ENCODE measurements at regions not wholly inside any gene's neighbourhood (a gene's known extent, or its start where the extent isn't known, plus 50 kb on each side); places are given as distances from the start of the nearest gene placed in this dataset.

DNA sequence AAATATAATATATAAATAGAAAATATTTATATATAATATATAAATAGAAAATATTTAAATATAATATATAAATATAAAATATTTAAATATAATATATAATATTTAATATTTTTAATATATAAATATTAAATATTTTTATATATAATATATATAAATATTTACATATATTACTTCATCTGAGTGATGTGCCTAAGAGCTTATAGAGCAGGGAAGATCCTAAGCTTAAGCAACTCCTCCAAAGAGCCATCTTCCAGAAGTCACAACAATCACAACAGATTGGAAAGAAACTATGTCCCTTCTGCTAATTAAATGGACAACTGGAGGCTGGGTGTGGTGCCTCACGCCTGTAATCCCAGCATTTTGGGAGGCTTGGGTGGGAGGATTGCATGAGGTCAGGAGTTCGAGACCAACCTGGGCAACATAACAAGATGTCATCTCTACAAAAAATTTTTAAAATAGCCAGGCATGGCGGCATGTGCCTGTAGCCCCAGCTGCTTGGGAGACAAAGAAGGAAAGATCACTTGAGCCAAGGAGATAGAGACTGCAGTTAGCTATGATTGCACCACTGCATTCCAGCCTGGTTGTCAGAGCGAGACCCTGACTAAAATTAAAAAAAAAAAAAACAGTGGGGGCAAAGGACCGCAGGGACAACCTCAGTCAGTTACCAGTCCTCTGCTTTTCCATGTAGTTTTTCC lies 198.7 kb downstream of the SKIDA1 start:
- DNase-seq (ENCODE audit: low spot score): no peak

DNA sequence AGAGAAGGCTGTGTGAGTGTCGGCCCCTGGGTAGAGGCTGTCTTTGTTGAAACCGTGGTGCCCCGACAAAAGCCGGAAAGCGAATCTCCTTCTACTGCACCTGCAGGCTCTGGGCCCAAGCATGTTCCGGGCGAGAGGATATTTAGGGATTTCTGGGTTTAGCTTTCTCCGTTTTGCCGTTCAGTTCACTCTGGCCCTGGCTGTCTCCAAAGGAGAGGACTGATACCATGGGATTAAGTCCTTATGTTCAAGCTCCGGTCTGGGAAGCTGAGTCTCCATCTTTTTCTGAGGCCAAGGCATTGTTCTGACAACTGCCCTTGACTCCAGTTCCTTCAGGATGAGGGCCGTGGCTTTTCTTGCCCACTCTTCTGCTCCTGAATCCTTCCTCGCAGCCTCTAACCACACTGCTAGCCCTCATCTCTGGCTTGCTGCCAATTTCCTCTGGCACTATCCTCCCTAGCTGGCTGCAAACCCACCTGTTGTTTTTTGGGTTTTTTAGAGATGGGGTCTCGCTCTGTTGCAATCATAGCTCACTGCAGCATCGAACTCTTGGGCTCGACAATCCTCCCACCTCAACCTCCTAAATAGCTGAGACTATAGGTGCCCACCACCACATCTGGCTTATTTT lies 206.8 kb downstream of the SKIDA1 start:
- DNase-seq (ENCODE audit: low spot score): no peak

DNA sequence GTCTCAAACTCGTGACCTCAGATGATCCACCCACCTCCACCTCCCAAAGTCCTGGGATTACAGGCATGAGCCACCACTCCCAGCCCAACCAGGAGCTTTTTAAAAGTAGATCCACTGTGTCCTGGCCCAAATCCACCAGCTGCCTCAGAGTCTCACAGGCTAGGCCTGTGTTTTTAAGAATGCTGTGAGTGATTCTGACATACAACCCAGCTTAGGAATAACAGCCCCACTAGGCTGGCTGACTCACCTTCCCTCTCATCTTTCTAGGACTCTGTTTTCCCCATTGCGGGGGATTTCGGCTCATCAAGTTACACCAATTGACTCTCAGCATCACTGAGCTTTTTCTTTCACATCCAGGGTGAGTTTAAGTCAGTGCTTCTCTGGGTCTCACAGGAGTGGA lies 207.6 kb downstream of the SKIDA1 start:
- DNase-seq (ENCODE audit: low spot score): no peak

DNA sequence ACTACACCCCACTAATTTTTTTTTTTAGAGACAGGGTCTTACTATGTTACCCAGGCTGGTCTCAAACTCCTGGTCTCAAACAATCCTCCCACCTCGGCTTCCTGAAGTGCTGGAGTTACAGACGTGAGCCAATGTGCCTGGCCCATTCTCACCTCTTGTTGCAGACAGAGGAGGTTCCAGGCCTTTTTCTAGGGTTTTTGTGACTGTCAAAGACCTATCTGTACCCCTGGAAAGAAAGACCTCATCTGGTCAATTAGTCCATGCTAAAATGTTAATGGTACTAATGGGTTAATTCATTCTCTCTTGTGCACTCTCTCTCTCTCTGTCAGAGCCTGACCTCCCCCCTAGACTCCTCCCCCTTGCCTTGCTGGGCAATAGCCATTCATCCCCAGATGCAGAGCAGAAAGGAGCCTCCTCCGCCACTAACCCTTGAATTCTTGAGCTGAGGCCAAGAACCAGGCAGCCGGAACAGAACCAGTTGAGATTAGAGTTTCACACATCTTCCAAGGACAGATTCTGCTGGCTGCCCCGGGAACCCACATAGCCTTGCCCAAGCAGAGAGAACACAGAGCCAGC lies 209.7 kb downstream of the SKIDA1 start:
- DNase-seq (ENCODE audit: low spot score): no peak

DNA sequence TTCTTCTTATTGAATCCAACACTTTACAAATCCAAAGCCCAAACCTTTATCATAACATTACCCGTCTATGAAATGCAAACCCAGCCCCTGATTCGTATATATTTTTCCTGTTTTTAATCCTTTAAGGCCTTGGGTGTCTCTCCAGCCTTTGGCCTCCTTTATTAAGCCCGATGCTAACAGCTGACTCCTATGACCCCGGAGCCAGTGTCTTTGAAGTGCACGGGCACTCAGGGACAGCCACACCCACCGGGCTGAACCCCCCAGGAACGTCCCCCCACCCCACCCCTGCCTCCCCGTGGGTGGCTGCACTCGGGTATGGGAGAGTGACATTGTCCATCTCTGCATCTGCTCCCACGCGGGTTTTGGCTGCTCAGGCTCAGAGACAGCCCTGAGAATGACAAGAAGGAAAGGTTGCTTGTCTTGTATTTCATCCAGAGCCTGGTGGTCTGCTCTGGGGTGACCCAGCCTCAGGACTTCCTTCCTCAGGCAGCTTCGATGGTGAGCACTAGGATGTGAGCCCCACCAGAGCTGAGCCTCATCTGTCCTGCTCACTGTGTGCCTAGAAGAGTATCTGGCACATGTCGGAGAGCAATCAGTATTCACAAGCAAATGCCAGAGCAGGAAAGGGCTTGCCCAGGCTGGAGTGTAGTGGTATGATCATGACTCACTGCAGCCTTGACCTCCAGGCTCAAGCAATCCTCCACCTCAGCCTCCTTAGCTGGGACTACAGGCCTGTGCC lies 210.4 kb downstream of the SKIDA1 start:
- no peak for DNase-seq (ENCODE audit: low spot score)

DNA sequence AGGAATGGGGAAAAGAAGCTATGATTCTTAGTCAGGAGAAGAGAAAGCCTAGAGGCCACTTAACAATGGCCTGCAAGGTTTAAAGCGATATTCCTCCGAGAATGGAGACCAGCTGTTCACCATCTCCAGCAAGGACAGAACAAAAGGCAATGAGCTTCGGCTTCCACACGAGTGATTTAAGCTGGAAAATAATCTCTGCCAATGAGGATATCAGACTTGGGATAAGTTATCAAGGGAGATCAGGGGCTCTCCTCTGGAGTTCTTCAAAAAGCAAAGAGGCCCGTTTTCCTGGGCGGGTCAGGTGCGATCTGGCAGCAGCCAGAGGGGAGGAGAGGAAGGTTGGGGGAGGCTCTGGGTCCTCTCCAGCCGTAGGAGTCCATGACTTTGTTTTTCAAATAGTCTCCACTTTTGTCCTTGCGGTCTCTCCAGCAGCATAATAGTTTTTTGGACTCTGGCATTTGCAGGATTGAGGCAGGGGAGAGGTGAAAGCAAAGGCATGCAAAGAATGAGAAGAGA lies 211.3 kb downstream of the SKIDA1 start:
- DNase-seq (ENCODE audit: low spot score): no peak

DNA sequence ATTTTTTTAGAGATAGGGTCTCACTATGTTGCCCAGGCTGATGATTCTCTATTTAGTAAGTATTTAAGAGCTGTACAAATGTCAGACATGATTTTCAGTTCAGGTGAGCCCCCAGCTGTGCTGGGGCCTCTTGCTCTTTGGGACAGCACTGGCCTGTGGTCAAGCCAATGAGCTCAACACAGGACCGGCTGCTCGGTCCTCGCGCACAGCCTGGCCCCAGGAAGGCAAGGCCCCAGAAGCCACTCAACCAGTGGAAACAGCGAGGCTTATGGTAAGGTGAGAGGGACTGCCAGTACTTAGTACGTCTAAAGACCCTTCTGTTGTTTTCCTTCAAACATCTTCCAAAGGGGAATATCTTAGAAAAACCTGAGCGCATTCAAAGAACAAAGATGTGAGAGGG lies 211.8 kb downstream of the SKIDA1 start:
- DNase-seq (ENCODE audit: low spot score): no peak

DNA sequence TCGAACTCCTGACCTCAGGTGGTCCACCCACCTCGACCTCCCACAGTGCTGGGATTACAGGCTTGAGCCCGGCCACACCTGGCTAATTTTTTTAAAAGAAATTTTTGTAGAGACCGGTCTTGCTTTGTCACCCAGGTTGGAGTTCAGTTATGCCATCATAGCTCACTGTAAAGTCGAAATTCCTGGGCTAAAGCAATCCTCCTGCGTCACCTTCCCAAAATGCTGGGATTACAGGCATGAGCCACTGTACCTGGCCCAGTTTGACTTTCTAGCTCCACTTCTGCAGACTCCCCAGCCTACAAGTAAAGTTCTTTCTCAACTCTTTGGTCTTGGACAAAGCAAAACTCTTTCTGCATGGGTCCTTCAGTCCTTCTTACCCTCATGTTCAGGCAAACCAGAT lies 214.1 kb downstream of the SKIDA1 start:
- DNase-seq (ENCODE audit: low spot score): no peak

DNA sequence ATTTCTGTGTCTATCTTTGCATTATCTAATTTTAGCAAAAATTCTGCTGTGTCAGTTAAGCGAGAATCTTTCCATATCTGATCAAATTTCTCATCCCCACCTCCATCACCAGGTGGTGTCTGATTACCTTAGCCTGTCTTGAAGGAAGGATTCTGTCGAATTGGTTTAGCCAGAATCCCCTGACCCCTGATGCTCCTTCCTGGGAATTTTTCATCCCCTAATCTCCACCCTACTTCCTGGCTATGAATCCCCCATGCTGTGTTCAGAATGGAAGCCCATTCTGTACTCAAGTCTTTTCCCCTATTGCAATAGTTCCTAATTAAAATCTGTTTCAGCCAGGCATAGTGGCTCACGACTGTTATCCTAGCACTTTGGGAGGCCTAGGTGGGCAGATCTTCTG lies 216.1 kb downstream of the SKIDA1 start:
- DNase-seq (ENCODE audit: low spot score): no peak

DNA sequence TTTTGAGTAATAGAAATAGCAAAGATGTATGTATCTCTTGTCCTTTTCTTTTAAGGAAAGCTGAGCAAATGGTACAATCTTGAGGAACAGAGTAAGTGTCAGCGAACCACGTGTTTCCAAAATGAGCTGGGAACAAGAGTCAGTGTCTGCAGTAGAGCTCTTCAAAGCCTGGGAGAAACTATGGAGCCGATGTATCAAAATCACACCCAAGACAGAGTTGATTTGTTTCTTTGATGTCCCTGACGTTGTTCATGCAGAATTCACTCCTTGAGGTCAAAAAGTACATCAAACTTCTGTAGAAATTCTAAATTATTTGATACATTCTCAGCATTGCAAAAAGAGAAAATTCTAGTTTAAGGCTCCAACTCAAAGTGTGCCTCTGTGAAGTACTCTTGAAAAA lies 216.5 kb downstream of the SKIDA1 start:
- DNase-seq (ENCODE audit: low spot score): no peak

DNA sequence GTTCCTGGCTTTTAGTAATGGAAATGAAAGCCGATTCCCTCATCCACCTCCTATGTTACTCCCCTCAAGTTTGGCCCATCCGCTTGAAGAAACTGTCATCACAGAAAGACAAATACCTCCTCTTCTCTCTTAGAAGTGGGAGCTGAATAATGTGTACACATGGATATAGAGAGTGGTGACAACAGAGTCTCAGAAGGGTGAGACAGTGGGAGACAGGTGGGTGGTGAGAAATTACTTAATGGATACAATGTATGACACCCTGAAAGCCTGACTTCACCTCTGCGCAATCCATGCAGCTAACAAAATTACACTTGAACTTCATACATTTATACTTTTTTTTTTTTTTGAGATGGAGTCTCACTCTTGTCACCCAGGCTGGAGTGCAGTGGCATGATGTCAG lies 217.5 kb downstream of the SKIDA1 start:
- no peak for DNase-seq (ENCODE audit: low spot score)

DNA sequence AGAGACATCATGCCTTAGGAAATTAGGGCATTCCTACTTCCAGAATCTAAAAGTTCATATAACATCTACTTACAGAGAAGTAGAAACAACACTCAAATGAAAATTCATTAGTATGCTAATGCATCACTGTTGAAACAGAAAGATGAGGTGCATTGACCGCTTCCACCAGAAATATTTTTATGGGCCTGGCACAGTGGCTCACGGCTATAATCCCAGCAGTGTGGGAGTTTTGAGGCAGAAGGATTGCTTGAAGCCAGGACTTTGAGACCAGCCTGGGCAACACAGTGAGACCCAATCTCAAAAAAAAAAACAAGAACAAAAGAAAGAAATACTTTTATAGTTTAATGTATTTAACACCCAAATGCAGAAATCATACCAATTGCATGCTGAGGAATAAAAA lies 220.9 kb downstream of the SKIDA1 start:
- no peak for DNase-seq (ENCODE audit: low spot score)

DNA sequence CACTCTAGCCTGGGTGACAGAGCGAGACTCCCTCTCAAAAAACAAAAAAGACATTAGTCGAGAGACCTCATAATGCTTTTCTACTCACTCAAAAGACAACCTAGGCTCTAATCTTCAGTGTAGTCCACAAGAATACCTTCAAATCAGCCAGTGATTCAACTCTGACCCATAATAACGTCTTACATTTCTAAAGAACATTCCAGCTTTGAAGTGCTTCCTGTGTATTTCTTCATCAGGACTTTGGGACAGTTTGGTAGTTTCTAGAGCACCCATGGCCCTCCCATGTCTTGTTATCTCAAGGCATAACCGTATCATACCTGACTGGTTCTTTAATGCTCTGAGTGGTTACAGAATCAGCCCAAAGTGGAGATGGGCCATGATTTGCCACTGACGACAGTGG lies 221.3 kb downstream of the SKIDA1 start:
- DNase-seq (ENCODE audit: low spot score): no peak

DNA sequence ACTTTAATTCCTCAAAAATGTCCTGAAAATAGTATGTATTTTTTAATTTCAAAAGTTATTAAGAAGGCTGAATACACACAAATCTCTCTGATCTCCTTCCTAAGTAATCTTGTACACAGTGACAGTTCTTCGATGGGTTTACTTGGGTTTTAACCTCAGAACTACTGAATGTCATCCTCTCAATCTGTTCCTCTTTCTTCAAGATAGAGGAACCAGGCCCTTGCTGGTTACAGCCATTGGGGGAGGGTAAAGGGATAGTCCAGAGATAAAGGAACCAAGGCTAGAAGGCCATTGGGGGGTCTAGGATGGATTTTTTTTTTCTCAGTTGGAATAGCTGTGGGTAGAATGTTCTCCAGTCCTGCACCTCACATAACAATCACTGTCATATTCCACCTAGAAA lies 224.9 kb downstream of the SKIDA1 start:
- no peak for DNase-seq (ENCODE audit: low spot score)

DNA sequence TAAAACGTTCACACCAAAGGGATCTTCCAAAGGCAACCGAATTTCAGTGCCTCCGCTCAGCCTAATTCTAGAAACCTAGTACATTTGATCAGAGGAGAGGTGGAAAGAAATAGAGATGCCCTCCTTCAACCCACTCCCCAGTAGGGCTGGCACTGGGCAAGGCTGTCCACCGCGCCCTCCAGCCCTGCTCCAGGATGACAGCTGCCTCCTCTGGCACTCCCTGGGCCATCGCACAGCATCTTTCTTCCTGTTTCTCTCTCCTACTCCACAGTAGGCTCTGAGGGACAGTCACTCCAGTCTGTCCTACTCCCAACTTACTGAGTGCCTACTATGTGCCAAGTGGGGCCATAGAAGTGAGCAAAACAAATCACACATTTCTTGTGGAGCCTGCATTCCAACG lies 226.2 kb downstream of the SKIDA1 start:
- no peak for DNase-seq (ENCODE audit: low spot score)

DNA sequence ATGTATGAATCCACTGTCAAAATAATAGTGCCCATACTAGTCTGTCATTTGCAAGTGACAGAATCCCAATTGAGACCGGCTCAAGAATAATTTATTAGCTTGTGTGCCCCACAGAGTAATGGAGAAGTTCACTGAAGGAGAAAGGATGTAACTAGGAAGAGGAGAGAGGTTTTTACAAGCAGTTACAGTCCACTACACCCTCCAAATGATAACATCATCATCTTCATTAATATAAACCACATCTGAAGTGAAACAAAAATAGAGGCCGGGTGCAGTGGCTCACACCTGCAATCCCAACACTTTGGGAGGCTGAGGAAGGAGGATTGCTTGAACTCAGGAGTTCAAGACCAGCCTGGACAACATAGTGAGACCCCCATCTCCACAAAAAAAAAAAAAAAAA lies 226.8 kb downstream of the SKIDA1 start:
- DNase-seq (ENCODE audit: low spot score): no peak

DNA sequence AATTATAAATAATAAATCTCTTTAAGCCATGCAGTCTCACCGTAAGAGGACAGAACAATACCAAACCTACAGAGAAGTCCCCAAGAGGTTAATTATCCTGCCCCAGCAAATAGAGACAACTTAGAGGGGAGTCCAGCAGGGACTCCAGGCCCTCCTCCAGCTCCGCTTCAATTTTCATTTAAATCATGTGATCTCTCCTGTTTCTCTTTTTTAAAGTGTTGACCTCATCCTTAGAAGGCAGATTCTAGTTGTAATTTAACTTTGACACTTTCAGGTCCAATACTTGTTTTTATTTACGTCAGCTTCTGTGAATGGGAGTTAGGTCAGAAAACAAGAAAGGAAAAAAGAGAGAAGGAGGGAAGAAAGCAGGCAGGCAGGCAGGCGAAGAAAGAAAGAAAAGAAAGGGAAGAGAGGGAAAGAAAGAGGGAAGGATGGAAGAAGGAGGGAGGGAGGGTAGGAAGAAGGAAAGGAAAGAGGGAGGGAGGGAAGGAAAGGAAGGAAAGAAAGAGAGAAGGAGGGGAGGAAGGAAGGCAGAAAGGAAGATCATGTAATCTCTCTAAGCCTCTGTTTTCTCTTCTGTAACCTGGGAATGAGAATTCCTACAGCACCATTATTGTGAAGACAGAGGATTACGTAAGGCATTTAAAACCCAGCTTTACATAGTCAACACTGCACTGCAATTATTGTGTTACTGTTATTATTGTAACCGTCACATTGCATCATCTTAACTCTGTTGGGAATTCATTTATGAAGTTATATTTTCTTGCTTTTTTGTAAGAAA lies 227.7 kb downstream of the SKIDA1 start:
- DNase-seq (ENCODE audit: low spot score): no peak

DNA sequence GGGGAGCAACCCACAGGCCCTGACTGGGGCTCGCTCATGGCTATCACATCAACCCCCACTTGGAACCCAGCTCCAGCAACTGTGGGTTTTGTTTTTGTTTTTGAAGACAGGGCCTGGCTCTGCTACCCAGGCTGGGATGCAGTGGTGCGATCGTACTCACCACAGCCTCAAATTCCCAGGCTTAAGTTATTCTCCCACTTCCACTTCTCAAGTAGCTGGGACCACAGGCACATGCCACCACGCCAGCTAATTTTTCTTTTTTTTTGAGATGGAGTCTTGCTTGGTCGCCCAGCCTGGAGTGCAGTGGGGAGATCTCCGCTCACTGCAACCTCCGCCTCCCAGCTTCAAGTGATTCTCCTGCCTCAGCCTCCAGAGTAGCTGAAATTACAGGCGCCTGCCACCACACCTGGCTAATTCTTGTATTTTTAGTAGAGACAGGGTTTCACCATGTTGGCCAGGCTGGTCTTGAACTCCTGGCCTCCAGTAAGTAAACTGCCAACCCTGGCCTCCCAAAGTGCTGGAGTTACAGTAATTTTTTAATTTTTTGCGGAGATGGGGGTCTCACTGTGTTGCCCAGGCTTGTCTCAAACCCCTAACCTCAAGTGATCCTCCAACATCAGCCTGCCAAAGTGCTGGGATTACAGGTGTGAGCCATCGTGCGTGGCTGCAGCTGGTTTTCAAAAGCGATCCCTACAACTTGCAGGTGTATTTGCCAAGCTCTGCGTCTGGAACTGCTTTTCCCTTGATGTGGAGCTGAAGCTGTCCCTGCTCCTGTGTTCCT lies 228.7 kb downstream of the SKIDA1 start:
- no peak for DNase-seq (ENCODE audit: low spot score)

DNA sequence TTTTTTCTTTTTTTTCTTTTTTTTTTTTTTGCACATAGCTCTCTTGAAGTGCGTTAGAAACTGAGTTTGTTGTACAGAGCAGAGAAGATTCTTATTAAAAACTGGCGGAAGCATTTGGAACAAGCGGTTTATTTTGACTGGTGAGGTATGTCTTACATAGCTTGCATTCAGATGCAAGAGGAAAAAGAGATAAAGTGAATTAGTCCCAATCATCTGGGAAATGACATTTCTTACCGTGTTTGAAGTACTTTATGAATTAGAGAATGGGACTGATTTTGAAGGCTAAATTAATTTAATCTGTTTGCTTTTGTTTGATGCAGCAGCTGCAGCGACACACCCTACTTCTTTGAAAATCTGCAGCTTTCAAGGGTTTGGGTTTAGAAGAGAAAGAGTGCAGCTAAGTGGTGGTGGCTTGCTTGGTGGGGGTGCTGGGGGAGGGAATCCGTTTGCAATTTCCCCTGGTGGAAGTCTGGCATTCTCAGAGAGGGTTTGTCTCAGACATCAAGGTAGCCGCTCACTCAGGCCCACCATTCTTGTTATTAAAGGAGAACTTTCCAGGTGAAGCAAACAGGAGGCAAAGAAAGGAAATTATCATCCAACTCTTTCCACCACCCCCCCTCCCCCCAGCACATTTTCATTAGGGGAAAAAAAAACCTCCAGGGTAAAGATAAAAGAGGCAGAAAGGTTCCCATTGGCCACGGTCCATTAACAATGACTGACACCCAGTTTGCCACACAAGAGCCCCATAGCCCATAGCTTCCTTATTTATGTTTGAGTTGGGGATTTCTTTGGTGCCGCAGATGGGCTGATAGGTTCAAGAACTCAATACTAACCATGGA lies 231.7 kb downstream of the SKIDA1 start:
- no peak for DNase-seq (ENCODE audit: low spot score)

DNA sequence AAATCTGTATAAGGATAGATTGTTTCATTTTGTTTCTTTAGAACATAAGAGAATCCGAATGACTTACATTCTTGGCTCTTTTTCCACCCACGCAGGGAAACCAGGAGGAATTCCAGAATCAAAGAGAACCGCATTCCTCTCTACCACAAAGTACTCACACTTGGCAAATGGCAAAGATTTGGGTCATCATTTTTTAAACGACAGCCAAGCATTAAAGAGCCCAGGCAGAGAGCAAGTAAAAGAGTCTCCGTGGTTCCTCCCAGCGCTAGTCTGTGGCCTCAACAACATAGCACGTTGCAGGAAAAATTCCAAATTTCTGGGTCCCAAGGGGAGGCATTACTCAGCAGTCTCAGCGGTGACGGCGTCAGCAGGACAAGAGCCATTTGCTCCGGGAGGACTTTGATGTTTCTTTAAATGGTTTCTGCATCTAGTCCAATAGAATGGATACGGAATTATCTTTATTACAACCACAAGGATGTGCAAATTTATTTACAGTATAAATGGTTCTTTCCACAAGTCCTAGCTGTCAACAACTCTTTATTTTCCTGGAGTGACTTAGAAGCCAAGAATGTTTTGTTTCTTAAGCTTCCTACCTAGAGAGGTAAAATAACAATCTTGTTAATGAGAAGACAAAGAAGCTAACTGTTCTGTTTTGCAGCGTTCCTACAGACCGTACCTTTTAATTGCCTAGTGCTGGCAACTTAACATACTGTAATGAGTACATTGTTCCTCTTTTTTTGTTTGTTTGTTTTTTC lies 232.5 kb downstream of the SKIDA1 start:
- no peak for DNase-seq (ENCODE audit: low spot score)
